H9 (cell line): ENCODE measurements at regions not wholly inside any gene's neighbourhood (a gene's known extent, or its start where the extent isn't known, plus 50 kb on each side); places are given as distances from the start of the nearest gene placed in this dataset.

Experiments used
- DNase-seq: peaks from one replicate; pipeline ENCODE4 v3.0.0-alpha.2; 2017
- H2AFZ ChIP-seq: one replicate; pipeline ENCODE4 v1.6.1; 2013; ENCODE audit warnings: mild to moderate bottlenecking, low read length, control low read depth, moderate library complexity
- H2AK5ac ChIP-seq: 2 replicates; pipeline ENCODE4 v1.6.1; 2013; ENCODE audit warnings: low read length, control low read depth, mixed read lengths; ENCODE audit not compliant: insufficient read length
- H2BK120ac ChIP-seq: one replicate; pipeline ENCODE4 v1.6.1; 2013; ENCODE audit warnings: low read depth, mild to moderate bottlenecking, low read length, control low read depth, inconsistent platforms; ENCODE audit not compliant: poor library complexity, severe bottlenecking
- H2BK12ac ChIP-seq: 2 replicates; pipeline ENCODE4 v1.6.1; 2013; ENCODE audit warnings: low read length, control low read depth, mixed read lengths, low read depth; ENCODE audit not compliant: insufficient read length
- H2BK15ac ChIP-seq: 2 replicates; pipeline ENCODE4 v1.6.1; 2013; ENCODE audit warnings: low read depth, low read length, control low read depth
- H2BK20ac ChIP-seq: one replicate; pipeline ENCODE4 v1.6.1; 2013; ENCODE audit warnings: low read depth, mild to moderate bottlenecking, low read length, control low read depth, inconsistent platforms; ENCODE audit not compliant: poor library complexity, severe bottlenecking
- H2BK5ac ChIP-seq: 2 replicates; pipeline ENCODE4 v1.6.1; 2013; ENCODE audit warnings: low read length, control low read depth, mixed read lengths; ENCODE audit not compliant: insufficient read length
- H3K14ac ChIP-seq: 2 replicates; pipeline ENCODE4 v1.6.1; 2013; ENCODE audit warnings: low read length, control low read depth; ENCODE audit not compliant: insufficient read depth
- H3K18ac ChIP-seq: 2 replicates; pipeline ENCODE4 v1.6.1; 2013; ENCODE audit warnings: low read depth, mild to moderate bottlenecking, mixed read lengths, low read length, control low read depth; ENCODE audit not compliant: insufficient read length
- H3K23ac ChIP-seq: 2 replicates; pipeline ENCODE4 v1.6.1; 2013; ENCODE audit warnings: low read length, control low read depth, mixed read lengths, low read depth; ENCODE audit not compliant: insufficient read length
- H3K23me2 ChIP-seq: 2 replicates; pipeline ENCODE4 v1.6.1; 2013; ENCODE audit warnings: low read depth, mild to moderate bottlenecking, mixed read lengths, low read length, control low read depth; ENCODE audit not compliant: insufficient read length, poor library complexity, severe bottlenecking
- H3K27ac ChIP-seq: 2 replicates; pipeline ENCODE4 v1.5.1; 2013; ENCODE audit warnings: low read length, control low read depth, mixed read lengths, low read depth; ENCODE audit not compliant: insufficient read length
- H3K27me3 ChIP-seq: 2 replicates; pipeline ENCODE4 v1.6.1; 2013; ENCODE audit warnings: low read length, control low read depth, inconsistent platforms; ENCODE audit not compliant: insufficient read depth
- H3K4ac ChIP-seq: 2 replicates; pipeline ENCODE4 v1.6.1; 2013; ENCODE audit warnings: low read depth, mild to moderate bottlenecking, control low read depth, inconsistent platforms, low read length, moderate library complexity
- H3K4me1 ChIP-seq: 2 replicates; pipeline ENCODE4 v1.6.1; 2013; ENCODE audit warnings: low read length, control low read depth, inconsistent platforms; ENCODE audit not compliant: insufficient read depth
- H3K4me2 ChIP-seq: 2 replicates; pipeline ENCODE4 v1.6.1; 2013; ENCODE audit warnings: low read length, control low read depth, mixed read lengths; ENCODE audit not compliant: insufficient read length, insufficient read depth
- H3K56ac ChIP-seq: 2 replicates; pipeline ENCODE4 v1.6.1; 2013; ENCODE audit warnings: low read depth, mild to moderate bottlenecking, mixed read lengths, low read length, control low read depth; ENCODE audit not compliant: insufficient read length
- H3K79me1 ChIP-seq: 2 replicates; pipeline ENCODE4 v1.6.1; 2013; ENCODE audit warnings: low read depth, mild to moderate bottlenecking, moderate library complexity, low read length, control low read depth, inconsistent platforms; ENCODE audit not compliant: insufficient read depth, poor library complexity, severe bottlenecking
- H3K79me2 ChIP-seq: 2 replicates; pipeline ENCODE4 v1.6.1; 2013; ENCODE audit warnings: low read length, control low read depth, inconsistent platforms; ENCODE audit not compliant: insufficient read depth
- H3K9ac ChIP-seq: 2 replicates; pipeline ENCODE4 v1.6.1; 2013; ENCODE audit warnings: low read length, control low read depth, mixed read lengths; ENCODE audit not compliant: insufficient read length; ENCODE audit errors: extremely low read depth
- H3K9me3 ChIP-seq: one replicate; pipeline ENCODE4 v1.6.1; 2013; ENCODE audit warnings: low read depth, low read length, inconsistent platforms; ENCODE audit not compliant: control insufficient read depth
- H3T11ph ChIP-seq: one replicate; pipeline ENCODE4 v1.6.1; 2013; ENCODE audit warnings: mild to moderate bottlenecking, low read length, control low read depth, inconsistent platforms
- H4K20me1 ChIP-seq: one replicate; pipeline ENCODE4 v1.6.1; 2013; ENCODE audit not compliant: control insufficient read depth, insufficient read length, insufficient read depth
- H4K5ac ChIP-seq: 2 replicates; pipeline ENCODE4 v1.6.1; 2013; ENCODE audit warnings: low read depth, mild to moderate bottlenecking, mixed read lengths, low read length, control low read depth; ENCODE audit not compliant: insufficient read length
- H4K8ac ChIP-seq: replicated peaks from 2 replicates; pipeline ENCODE4 v1.6.1; 2013; ENCODE audit warnings: low read length, control low read depth, mixed read lengths, low read depth; ENCODE audit not compliant: insufficient read length
- H4K91ac ChIP-seq: 2 replicates; pipeline ENCODE4 v1.6.1; 2013; ENCODE audit warnings: low read depth, mild to moderate bottlenecking, moderate library complexity, mixed read lengths, low read length, control low read depth; ENCODE audit not compliant: insufficient read length
- H3K27ac Mint-ChIP-seq, 3 experiments: 2 replicates in 2 of 3; 3 replicates in 1 of 3; pipeline ENCODE4 v1.8.0; 2020 to 2021; ENCODE audit warnings: mixed read lengths in 3 of 3, mild to moderate bottlenecking in 1 of 3, moderate library complexity in 1 of 3
- H3K27me3 Mint-ChIP-seq: 2 replicates; pipeline ENCODE4 v1.8.0; 2021; ENCODE audit warnings: low read depth, mild to moderate bottlenecking, moderate library complexity, mixed read lengths
- H3K36me3 Mint-ChIP-seq, 3 experiments: 2 replicates in 2 of 3; 3 replicates in 1 of 3; pipeline ENCODE4 v1.8.0; 2020 to 2021; ENCODE audit warnings: low read depth in 3 of 3, mixed read lengths in 3 of 3; ENCODE audit not compliant: insufficient read depth in 1 of 3
- H3K4me1 Mint-ChIP-seq, 2 experiments: 2 replicates each; pipeline ENCODE4 v1.8.0; 2020; ENCODE audit warnings: mixed read lengths in 2 of 2
- H3K4me3 Mint-ChIP-seq, 2 experiments: 2 replicates in 1 of 2; 3 replicates in 1 of 2; pipeline ENCODE4 v1.8.0; 2020 to 2021; ENCODE audit warnings: mild to moderate bottlenecking in 2 of 2, mixed read lengths in 2 of 2, moderate library complexity in 1 of 2
- H3K9me3 Mint-ChIP-seq, 2 experiments: 2 replicates in 1 of 2; 3 replicates in 1 of 2; pipeline ENCODE4 v1.8.0; 2020; ENCODE audit warnings: mild to moderate bottlenecking in 2 of 2, mixed read lengths in 2 of 2, moderate library complexity in 1 of 2
- CTCF ChIP-seq: fragments of 200-600 bp; sonication (generic); conservative IDR thresholded peaks from 3 replicates; pipeline ENCODE4 v1.8.0; 2021; ENCODE audit warnings: antibody characterized with exemption, mild to moderate bottlenecking
- WGBS: extraction: QIAGEN DNeasy Blood & Tissue Kit; methylation state at CpG from one replicate; pipeline ENCODE4 v1.1.7; 2013; ENCODE audit warnings: missing lambda C conversion rate, low lambda C conversion rate, mixed read lengths; ENCODE audit not compliant: insufficient read length; ENCODE audit errors: extremely low coverage; 5-methylcytosine and 5-hydroxymethylcytosine counted together

DNA sequence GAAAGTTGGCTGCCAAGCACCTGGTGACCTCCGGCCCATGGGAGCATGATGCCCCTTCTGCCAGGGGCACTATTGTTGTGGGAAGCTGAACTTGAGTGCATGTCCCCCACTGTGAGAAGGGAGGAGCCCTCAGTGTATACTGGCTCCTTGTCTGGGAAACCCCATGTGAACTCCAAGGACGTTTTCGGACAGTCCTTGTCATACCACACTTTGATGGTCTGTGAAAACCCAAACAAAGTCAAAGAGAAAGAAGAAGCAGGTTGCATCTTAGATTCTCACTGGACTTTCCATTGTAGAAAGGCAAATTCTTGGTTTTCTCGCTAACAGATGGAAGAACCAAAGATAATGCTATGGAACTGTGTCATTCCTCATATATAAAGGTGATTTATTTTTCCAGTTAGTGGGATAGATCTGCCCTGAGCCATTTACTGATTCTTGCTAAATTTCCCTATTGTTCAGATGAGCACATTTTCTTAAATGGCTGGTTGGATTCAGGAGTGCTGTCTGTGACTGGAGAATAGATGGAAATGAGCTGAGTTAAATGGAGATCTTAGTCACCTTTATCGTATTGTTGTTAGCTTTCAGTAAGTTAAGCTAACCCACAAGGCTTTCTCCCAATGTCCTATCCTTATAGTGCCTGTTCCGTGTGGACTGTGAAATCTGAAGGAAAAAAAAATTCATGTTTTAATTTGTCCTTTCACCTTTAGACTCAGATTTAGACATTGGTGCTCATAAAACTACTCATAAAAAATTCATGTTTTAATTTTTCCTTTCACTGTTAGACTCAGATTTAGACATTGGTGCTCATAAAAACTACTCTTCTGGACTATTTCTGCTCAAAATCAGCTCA, 166.6 kb downstream of the ACTR3 start:
- Histone ChIP-seq H3K4me1 (no peaks in the 10 kb centered on the region), H3K56ac (no peak overlapping the region), H2BK5ac (no peak overlapping the region), H2BK120ac (no peak overlapping the region), H4K91ac (no peak overlapping the region), H3K4ac (no peak overlapping the region), H2AK5ac (no peak overlapping the region), H3K27ac (no peak overlapping the region), H4K5ac (no peak overlapping the region), H3T11ph (no peak overlapping the region), H3K79me2 (no peaks in the 10 kb centered on the region), H3K18ac (no peak overlapping the region), H4K20me1 (no peaks in the 10 kb centered on the region), H2BK15ac (no peak overlapping the region), H3K9ac (no peak overlapping the region), H3K79me1 (no peaks in the 10 kb centered on the region), H2BK12ac (no peak overlapping the region), H3K27me3 (no peaks in the 10 kb centered on the region), H2BK20ac (no peak overlapping the region), H3K23ac (no peak overlapping the region), H3K23me2 (no peaks in the 10 kb centered on the region), H3K9me3 (no peaks in the 10 kb centered on the region), H2AFZ (no peak overlapping the region), H3K14ac (no peak overlapping the region), H3K4me2 (no peak overlapping the region), H4K8ac (no peak overlapping the region)
- H3K27me3 Mint-ChIP-seq = peaks cover 8% of the 10 kb centered on the region
- no peaks in the 10 kb centered on the region for H3K4me1 Mint-ChIP-seq
- no peak overlapping the region for H3K4me3 Mint-ChIP-seq
- TF ChIP-seq CTCF = no peak
- H3K9me3 Mint-ChIP-seq = no peaks in the 10 kb centered on the region; a peak in 1 of 5 replicates
- WGBS = no CpG with 5 or more reads among the region's 6 CpGs
- DNase-seq = no peak
- no peak overlapping the region for H3K27ac Mint-ChIP-seq
- H3K36me3 Mint-ChIP-seq = no peaks in the 10 kb centered on the region
